ENCODE measurements at regions not wholly inside any gene's neighbourhood (a gene's known extent, or its start where the extent isn't known, plus 50 kb on each side); places are given as distances from the start of the nearest gene placed in this dataset.
"Not testable (repeated sequence)": the region's sequence is repeated elsewhere in the genome, so short reads cannot be mapped to it uniquely, and the experiment has no call there.

DNA sequence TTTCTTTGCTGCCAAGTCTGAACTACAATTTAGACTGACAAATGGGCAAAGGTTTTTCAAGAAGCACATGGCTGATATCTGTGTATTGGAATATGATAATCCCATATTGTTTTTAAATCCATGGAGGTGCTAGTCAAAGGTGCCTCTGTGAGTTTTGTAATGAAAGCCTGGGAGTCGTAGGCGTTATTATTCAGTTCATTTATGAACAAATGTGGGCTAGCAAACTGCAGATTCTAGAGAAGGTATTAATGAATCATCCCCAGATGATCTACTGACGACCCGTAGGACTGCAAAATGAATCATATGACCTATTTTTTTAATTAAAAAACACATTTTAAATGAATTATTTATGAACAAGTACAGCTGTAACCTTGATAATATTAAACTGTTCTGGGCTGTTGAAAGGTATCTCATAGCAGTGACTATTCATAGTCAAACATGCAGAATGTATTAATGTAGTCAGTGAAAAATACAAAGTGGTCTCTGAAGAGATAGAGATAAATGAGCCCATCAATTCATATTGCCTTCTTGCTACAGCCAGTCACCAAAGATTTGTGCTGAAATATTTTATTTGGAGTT is 1317.8 kb upstream of the MAP3K7 start:
- DNase-seq (ENCODE audit: low spot score), result no peak
- intact Hi-C loops (cut with micrococcal nuclease), result no loop called here
- no peaks in the 10 kb centered on the region for H3K36me3 Mint-ChIP-seq (ENCODE audit: low read depth)
- peaks cover 17% of the 10 kb centered on the region for H3K9me3 Mint-ChIP-seq
- H3K4me1 Mint-ChIP-seq (ENCODE audit: low read depth), result no peaks in the 10 kb centered on the region
- H3K27me3 Mint-ChIP-seq (ENCODE audit: low read depth), result no peaks in the 10 kb centered on the region
- no peak overlapping the region for H3K27ac Mint-ChIP-seq
- H3K4me3 Mint-ChIP-seq (ENCODE audit: low read depth), result no peak overlapping the region

DNA sequence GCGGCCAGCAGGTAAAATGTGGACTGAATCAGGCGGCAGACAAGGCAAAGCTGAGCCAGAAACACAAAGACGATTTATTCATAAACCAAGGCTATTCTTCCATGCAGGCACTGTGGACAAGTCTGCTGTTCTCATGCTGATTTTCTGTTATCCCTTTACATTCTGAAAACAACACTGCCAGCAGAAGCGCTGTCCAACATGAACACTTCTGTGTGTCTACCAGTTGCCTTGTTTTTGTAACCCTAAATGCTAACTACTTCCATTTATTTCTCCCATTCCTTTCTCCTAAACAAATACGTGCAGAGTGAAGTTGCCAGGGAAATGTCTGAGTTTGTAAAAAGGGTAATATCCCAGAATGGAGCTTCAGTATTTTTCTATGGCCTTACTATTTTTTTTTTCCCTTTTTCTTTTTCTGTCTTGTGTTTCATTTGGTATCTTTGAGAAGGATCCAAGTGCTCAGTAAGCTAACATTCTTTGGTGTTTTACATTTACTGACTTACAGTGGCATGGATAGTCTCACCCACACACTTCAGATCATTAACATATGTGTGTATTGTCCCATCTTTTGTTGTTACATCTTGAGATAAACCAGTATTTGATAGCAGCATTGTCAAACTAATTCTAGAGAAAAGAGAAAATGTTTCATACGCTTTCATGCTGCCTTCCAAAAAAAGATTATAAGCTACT is 1308.9 kb upstream of the MAP3K7 start:
- Mint-ChIP-seq H3K4me1 (ENCODE audit: low read depth) (no peaks in the 10 kb centered on the region), H3K9me3 (peaks cover 21% of the 10 kb centered on the region), H3K4me3 (ENCODE audit: low read depth) (no peak overlapping the region), H3K27me3 (ENCODE audit: low read depth) (no peaks in the 10 kb centered on the region), H3K27ac (no peak overlapping the region), H3K36me3 (ENCODE audit: low read depth) (no peaks in the 10 kb centered on the region)
- intact Hi-C loops (cut with micrococcal nuclease), result no loop called here
- DNase-seq (ENCODE audit: low spot score), result no peak

DNA sequence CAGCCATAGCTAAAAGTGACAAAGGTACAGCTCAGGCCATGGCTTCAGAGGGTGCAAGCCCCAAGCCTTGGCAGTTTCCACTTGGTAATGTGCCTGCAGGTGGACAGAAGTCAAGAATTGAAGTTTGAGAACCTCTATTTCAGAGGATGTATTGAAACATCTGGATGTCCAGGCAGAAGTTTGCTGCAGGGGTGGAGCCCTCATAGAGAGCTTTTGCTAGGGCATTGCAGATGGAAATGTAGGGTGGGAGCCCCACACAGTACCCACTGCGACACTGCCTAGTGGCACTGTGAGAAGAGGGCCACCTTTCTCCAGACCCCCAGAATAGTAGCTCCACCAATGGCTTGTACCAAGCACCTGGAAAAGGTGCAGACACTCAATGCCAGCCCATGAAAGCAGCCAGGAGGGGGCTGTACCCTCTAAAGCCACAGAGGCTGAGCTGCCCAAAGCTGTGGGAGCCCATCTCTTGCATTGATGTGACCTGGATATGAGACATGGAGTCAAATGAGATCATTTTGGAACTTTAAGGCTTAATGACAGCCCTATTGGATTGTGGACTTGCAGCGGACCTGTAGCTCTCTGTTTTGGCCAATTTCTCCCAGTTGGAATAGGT is 1299.4 kb upstream of the MAP3K7 start:
- Mint-ChIP-seq H3K4me3 (ENCODE audit: low read depth) (no peak overlapping the region), H3K36me3 (ENCODE audit: low read depth) (no peaks in the 10 kb centered on the region), H3K4me1 (ENCODE audit: low read depth) (no peaks in the 10 kb centered on the region), H3K27ac (no peak overlapping the region), H3K9me3 (peaks cover 33% of the 10 kb centered on the region), H3K27me3 (ENCODE audit: low read depth) (no peaks in the 10 kb centered on the region)
- intact Hi-C loops (cut with micrococcal nuclease), result no loop called here
- DNase-seq (ENCODE audit: low spot score), result no peak

DNA sequence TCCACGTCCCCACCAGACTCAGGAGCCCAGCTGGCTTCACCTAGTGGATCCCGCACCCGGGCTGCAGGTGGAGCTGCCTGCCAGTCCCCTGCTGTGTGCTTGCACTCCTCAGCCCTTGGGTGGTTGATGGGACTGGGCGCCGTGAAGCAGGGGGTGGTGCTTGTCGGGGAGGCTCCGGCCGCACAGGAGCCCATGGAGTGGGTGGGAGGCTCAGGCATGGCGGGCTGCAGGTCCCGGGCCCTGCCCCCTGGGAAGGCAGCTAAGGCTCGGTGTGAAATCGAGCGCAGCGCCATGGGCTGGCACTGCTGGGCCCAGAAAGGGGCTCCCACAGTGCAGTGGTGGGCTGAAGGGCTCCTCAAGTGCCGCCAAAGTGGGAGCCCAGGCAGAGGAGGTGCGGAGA is 1294.9 kb upstream of the MAP3K7 start:
- not testable (repeated sequence) for H3K27ac Mint-ChIP-seq

DNA sequence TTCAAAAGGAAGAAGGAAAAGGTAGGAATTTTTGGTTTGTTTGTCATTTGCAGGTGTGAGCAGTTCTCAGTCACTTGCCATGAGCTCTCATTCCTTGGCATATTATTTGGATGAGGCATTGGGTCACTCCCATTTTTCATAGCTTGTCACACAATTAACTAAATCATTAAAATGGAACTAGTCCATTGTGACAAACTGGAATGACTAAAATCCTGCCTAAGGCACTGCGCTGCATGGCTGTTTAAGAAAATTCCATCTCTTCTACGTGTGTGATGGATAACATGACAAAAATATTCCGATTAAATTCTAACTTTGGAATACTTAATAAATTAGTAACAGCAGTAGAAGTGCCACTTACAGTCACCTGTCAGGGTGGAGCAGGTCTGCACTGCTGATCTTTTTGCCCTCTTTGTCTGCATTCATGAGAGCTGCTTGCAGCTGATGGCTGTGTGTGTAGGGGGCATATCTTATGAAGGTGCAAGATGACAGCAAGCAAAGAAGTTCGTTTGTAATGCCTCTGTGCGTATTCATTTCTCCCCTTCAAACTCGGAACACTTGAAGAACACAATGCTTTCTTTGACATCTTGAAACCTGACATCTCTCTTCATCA is 1292.6 kb upstream of the MAP3K7 start:
- Mint-ChIP-seq H3K36me3 (ENCODE audit: low read depth) (no peaks in the 10 kb centered on the region), H3K9me3 (peaks cover 5% of the 10 kb centered on the region), H3K4me3 (ENCODE audit: low read depth) (no peak overlapping the region), H3K27ac (no peak overlapping the region), H3K4me1 (ENCODE audit: low read depth) (no peaks in the 10 kb centered on the region), H3K27me3 (ENCODE audit: low read depth) (no peaks in the 10 kb centered on the region)
- intact Hi-C loops (cut with micrococcal nuclease), result no loop called here
- no peak for DNase-seq (ENCODE audit: low spot score)

More for the DNA sequence above, 1294.9 kb upstream of the MAP3K7 start:
- H3K4me1 Mint-ChIP-seq (ENCODE audit: low read depth); intact Hi-C loops (cut with micrococcal nuclease); H3K4me3 Mint-ChIP-seq (ENCODE audit: low read depth); DNase-seq (ENCODE audit: low spot score); H3K27me3 Mint-ChIP-seq (ENCODE audit: low read depth); H3K36me3 Mint-ChIP-seq (ENCODE audit: low read depth): not testable (repeated sequence)
- peaks cover 20% of the 10 kb centered on the region for H3K9me3 Mint-ChIP-seq

DNA sequence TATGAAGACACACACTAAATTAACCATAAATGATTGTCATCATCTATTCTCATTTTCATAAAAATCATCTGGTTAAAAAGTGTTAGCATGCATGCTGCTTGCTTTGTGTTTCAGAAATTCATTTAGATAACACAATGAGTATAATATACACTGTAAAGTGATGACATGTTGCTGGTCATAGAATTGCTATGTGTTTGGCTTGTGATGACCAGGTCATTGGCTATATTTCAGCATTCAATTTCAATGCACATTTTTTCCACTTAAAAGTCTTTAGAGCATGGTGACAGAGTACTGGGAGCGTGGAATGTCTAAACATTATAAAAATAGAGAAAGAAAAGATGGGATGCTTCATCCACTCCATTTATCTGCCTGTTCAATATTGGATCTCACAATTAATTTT is 1291.1 kb upstream of the MAP3K7 start:
- no peak for DNase-seq (ENCODE audit: low spot score)
- H3K4me3 Mint-ChIP-seq (ENCODE audit: low read depth), result no peak overlapping the region

DNA sequence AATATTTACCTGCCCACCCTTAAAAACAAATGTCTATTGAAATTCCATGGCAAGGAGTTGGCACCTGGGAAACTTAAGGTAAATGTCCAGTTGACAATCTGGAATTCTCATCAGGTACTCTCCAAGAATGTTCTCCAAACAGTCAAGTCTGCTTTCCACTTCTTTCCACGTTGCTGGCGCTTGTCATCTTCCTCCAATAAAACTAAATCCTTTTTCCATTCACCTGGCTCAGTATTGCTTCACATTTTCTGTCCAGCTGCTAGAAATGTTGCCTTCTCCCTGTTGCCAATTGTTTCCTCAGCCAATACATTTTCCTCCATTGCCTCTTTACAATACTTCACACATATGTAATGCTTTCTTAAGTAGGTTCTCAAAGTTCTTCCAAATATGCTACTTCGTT is 1288.1 kb upstream of the MAP3K7 start:
- intact Hi-C loops (cut with micrococcal nuclease), result no loop called here
- no peaks in the 10 kb centered on the region for H3K36me3 Mint-ChIP-seq (ENCODE audit: low read depth)
- H3K27me3 Mint-ChIP-seq (ENCODE audit: low read depth), result no peaks in the 10 kb centered on the region
- peaks cover 5% of the 10 kb centered on the region for H3K9me3 Mint-ChIP-seq
- no peak overlapping the region for H3K27ac Mint-ChIP-seq
- no peak for DNase-seq (ENCODE audit: low spot score)
- no peaks in the 10 kb centered on the region for H3K4me1 Mint-ChIP-seq (ENCODE audit: low read depth)
- no peak overlapping the region for H3K4me3 Mint-ChIP-seq (ENCODE audit: low read depth)

More for the DNA sequence above, 1291.1 kb upstream of the MAP3K7 start:
- no peaks in the 10 kb centered on the region for H3K27me3 Mint-ChIP-seq (ENCODE audit: low read depth)
- H3K4me1 Mint-ChIP-seq (ENCODE audit: low read depth), result no peaks in the 10 kb centered on the region
- intact Hi-C loops (cut with micrococcal nuclease), result no loop called here
- H3K36me3 Mint-ChIP-seq (ENCODE audit: low read depth), result no peaks in the 10 kb centered on the region
- H3K9me3 Mint-ChIP-seq, result peaks cover 5% of the 10 kb centered on the region
- H3K27ac Mint-ChIP-seq, result no peak overlapping the region

DNA sequence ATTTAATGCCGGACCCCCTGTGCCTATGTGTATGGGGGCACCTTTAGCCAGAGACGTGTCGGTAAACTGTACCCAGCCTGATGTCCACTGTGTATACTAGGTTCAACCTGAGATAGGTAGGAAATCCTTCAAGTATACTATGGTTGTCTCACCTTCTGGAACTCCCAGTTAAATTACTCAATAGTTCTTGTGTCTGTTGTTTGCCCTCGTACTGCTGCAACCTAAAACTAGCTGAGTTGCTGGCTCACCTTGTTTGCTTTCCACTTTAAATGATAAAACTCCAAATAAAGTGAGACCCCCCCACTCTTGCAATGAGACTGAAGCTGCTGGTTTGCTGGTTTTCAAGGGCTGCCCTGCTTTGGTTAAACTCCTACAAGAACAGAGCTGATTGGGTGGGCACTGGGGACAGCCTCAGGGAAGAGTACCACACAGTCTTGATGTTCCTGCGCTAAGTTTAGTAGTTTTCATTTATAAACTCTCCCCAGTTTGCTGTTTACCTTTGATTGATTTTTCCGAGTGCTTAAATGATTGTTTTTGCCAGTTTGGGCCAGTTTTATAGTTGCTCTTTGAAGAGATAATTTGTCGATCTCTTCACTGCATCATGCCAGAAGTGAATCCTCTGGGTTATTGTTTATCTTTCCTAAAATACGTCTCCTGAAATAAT is 1281.8 kb upstream of the MAP3K7 start:
- Mint-ChIP-seq H3K4me3 (ENCODE audit: low read depth) (no peak overlapping the region), H3K9me3 (peaks cover 11% of the 10 kb centered on the region), H3K4me1 (ENCODE audit: low read depth) (no peaks in the 10 kb centered on the region), H3K27ac (no peak overlapping the region), H3K27me3 (ENCODE audit: low read depth) (no peaks in the 10 kb centered on the region), H3K36me3 (ENCODE audit: low read depth) (no peaks in the 10 kb centered on the region)
- intact Hi-C loops (cut with micrococcal nuclease), result no loop called here
- no peak for DNase-seq (ENCODE audit: low spot score)

DNA sequence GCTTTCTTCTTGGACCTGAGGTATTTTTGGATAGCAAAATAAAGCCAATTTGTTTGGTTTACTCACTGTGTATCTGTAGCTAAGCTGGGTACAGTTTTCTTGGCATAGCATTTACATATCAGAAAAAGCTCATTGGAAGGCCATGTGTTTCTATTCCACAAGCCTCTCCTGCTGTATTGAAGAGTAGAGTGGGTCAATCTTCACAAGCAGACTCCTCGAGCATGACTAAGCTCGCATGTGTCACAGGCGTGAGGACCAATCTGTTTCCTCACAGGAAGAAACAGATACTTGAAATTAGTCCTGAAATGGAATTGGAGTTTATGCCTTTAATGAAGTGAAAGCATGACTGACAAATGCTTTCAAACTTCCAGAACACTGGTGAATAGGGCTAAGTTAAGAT is 1279.0 kb upstream of the MAP3K7 start:
- H3K27me3 Mint-ChIP-seq (ENCODE audit: low read depth), result no peaks in the 10 kb centered on the region
- no peak for DNase-seq (ENCODE audit: low spot score)
- H3K4me3 Mint-ChIP-seq (ENCODE audit: low read depth), result no peak overlapping the region
- H3K36me3 Mint-ChIP-seq (ENCODE audit: low read depth), result no peaks in the 10 kb centered on the region
- H3K4me1 Mint-ChIP-seq (ENCODE audit: low read depth), result no peaks in the 10 kb centered on the region
- intact Hi-C loops (cut with micrococcal nuclease), result no loop called here
- H3K9me3 Mint-ChIP-seq, result peaks cover 7% of the 10 kb centered on the region
- H3K27ac Mint-ChIP-seq, result no peak overlapping the region

DNA sequence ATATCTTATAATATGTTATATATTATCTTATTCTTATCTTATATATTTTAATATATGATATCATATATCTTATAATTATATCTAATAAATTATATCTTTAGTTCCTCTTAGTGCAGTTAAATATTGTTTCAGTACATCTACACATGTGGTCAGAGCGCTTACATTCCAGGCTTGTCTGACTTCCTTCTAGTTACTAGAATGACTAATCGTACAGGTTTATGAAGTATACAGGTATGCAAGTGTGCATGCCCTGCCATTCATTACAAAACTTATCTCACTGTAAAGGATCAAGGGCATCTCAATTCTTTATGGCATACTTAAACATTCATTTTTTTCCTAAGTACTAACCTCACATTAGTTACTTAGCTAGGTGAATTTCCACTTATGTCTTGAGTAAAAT is 1278.0 kb upstream of the MAP3K7 start:
- no peak for DNase-seq (ENCODE audit: low spot score)
- intact Hi-C loops (cut with micrococcal nuclease), result no loop called here
- no peak overlapping the region for H3K4me3 Mint-ChIP-seq (ENCODE audit: low read depth)
- no peaks in the 10 kb centered on the region for H3K27me3 Mint-ChIP-seq (ENCODE audit: low read depth)
- H3K4me1 Mint-ChIP-seq (ENCODE audit: low read depth), result no peaks in the 10 kb centered on the region
- H3K27ac Mint-ChIP-seq, result no peak overlapping the region
- H3K9me3 Mint-ChIP-seq, result peaks cover 7% of the 10 kb centered on the region
- no peaks in the 10 kb centered on the region for H3K36me3 Mint-ChIP-seq (ENCODE audit: low read depth)

DNA sequence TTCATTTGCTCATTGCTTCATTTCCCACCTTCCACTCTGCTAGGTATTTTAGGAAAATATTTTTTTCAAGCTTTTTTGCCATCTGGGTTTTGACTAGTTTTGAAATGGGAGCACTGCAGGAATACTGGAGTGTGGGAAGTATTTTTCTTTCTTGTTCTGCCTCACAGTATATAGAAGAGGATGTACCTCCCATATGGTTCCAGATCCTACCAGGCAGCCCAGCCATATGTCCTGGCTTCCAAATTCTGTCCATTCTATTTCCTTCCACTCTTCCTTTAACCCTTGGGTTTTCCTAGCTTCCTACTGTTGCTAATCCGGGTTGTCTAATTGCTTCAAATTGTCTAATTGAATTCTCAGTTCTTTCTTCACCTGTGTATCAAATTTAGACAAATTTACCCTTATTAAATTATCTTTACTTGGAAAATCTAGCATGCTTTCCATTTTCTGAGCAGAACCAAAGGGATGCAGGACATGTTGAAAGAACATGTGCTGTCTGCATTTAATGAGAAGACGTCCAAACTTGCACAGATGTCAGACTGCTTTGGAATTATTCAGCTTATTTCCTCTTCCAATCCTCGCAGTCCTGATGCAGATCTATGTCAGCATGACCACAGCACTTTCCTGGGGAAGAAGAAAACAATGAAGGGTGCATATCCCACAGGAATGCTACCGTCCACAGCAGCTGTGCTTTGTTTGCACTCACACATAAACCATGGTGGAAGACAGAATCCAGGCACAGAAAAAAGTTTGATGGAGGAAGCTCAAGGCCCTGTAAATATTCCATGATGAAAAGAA is 1273.9 kb upstream of the MAP3K7 start:
- intact Hi-C loops (cut with micrococcal nuclease), result no loop called here
- no peaks in the 10 kb centered on the region for H3K27me3 Mint-ChIP-seq (ENCODE audit: low read depth)
- DNase-seq (ENCODE audit: low spot score), result no peak
- H3K27ac Mint-ChIP-seq, result no peak overlapping the region
- H3K36me3 Mint-ChIP-seq (ENCODE audit: low read depth), result no peaks in the 10 kb centered on the region
- no peaks in the 10 kb centered on the region for H3K9me3 Mint-ChIP-seq
- no peaks in the 10 kb centered on the region for H3K4me1 Mint-ChIP-seq (ENCODE audit: low read depth)
- H3K4me3 Mint-ChIP-seq (ENCODE audit: low read depth), result no peak overlapping the region

DNA sequence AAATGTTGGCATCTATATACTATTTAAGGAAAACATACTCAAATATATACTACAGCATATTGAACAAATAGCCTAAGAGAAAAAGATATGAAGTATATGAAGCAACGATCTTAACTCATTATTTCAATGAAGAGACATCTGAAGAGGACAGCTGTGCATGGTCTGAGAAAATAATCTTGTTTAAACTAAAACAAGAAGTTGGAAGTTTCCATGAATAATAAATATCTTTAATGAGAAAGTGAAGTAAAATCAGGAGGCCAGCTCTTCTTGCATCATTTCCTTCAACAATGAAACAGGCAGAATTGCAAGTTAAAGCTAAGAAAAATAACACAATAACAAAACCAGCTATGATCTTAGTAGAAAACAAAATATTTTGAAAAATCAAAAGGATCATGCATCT is 1265.4 kb upstream of the MAP3K7 start:
- no peak overlapping the region for H3K4me3 Mint-ChIP-seq (ENCODE audit: low read depth)
- peaks cover 4% of the 10 kb centered on the region for H3K9me3 Mint-ChIP-seq
- no peak overlapping the region for H3K27ac Mint-ChIP-seq
- no peak for DNase-seq (ENCODE audit: low spot score)
- H3K27me3 Mint-ChIP-seq (ENCODE audit: low read depth), result no peaks in the 10 kb centered on the region
- intact Hi-C loops (cut with micrococcal nuclease), result no loop called here
- H3K4me1 Mint-ChIP-seq (ENCODE audit: low read depth), result no peaks in the 10 kb centered on the region
- no peaks in the 10 kb centered on the region for H3K36me3 Mint-ChIP-seq (ENCODE audit: low read depth)

Measured in activated T-helper 2 cell treated with anti-CD3 and anti-CD28 coated beads, Interferon-gamma antibody, Interleukin-2, Interleukin-4, amounts not matched to agents 10 μg/mL and 5 μg/mL and 100 μg/mL, durations not matched to agents 14 hours and 24 hours and 36 hours (primary cell).